ENCODE measurements at regions not wholly inside any gene's neighbourhood (a gene's known extent, or its start where the extent isn't known, plus 50 kb on each side); places are given as distances from the start of the nearest gene placed in this dataset.

- no peak for DNase-seq
These were observed 74.3 kb downstream of the SIPA1L2 start for GRCh38 chr1:232555494-232556210.

- no peak for DNase-seq
These were observed 75.5 kb downstream of the SIPA1L2 start for GRCh38 chr1:232554409-232554808.

GRCh38 chr1:232553809-232554208 lies 76.1 kb downstream of the SIPA1L2 start:
- no peak for DNase-seq

- no peak for DNase-seq
These were observed 76.7 kb downstream of the SIPA1L2 start for GRCh38 chr1:232553050-232553754.

- DNase-seq = no peak
These were observed 78.5 kb downstream of the SIPA1L2 start for GRCh38 chr1:232551386-232551785.

GRCh38 chr1:232550007-232550406 lies 79.9 kb downstream of the SIPA1L2 start:
- DNase-seq = peak; percentile 85

GRCh38 chr1:232548691-232549090 lies 81.2 kb downstream of the SIPA1L2 start:
- no peak for DNase-seq

- DNase-seq = no peak
These were observed 81.9 kb downstream of the SIPA1L2 start for GRCh38 chr1:232547938-232548484.

- no peak for DNase-seq
These were observed 87.0 kb downstream of the SIPA1L2 start for GRCh38 chr1:232542633-232543593.

- no peak for DNase-seq
These were observed 91.0 kb downstream of the SIPA1L2 start for GRCh38 chr1:232538943-232539302.

- no peak for DNase-seq
These were observed 91.5 kb downstream of the SIPA1L2 start for GRCh38 chr1:232538224-232538942.

GRCh38 chr1:232534552-232535517 lies 95.1 kb downstream of the SIPA1L2 start:
- DNase-seq = no peak

- DNase-seq = no peak
These were observed 96.6 kb downstream of the SIPA1L2 start for GRCh38 chr1:232533328-232533727.

GRCh38 chr1:232532901-232533300 lies 97.0 kb downstream of the SIPA1L2 start:
- DNase-seq = no peak

GRCh38 chr1:232531291-232531690 lies 98.6 kb downstream of the SIPA1L2 start:
- no peak for DNase-seq

GRCh38 chr1:232529747-232530146 lies 100.2 kb downstream of the SIPA1L2 start:
- DNase-seq = no peak

- DNase-seq = no peak
These were observed 101.4 kb downstream of the SIPA1L2 start for GRCh38 chr1:232528472-232529089.

GRCh38 chr1:232524056-232524455 lies 105.9 kb downstream of the SIPA1L2 start:
- no peak for DNase-seq

GRCh38 chr1:232522189-232522588 lies 107.7 kb downstream of the SIPA1L2 start:
- DNase-seq = no peak

- no peak for DNase-seq
These were observed 108.3 kb downstream of the SIPA1L2 start for GRCh38 chr1:232521660-232522059.

GRCh38 chr1:232519186-232519585 lies 110.7 kb downstream of the SIPA1L2 start:
- DNase-seq = peak; percentile 69

Measured in NCI-H1694 treated with DMSO at 0.1 percent for 48 hours (cell line).